Astrocyte of the cerebellum (primary cell): ENCODE measurements at regions not wholly inside any gene's neighbourhood (a gene's known extent, or its start where the extent isn't known, plus 50 kb on each side); places are given as distances from the start of the nearest gene placed in this dataset.

Experiments
- DNase-seq: peaks from one replicate; pipeline ENCODE4 v3.0.0-alpha.2; 2011; ENCODE audit warnings: low read depth
- H3K4me3 ChIP-seq: 2 replicates; pipeline ENCODE4 v1.5.1; 2011; ENCODE audit warnings: mild to moderate bottlenecking, low read depth, low read length, moderate library complexity
- in situ Hi-C: cut with HindIII; loops from 2 replicates; pipeline ENCODE4 v1.10.0; 2017; ENCODE audit warnings: low sequenced_read_pairs
- TF ChIP-seq, protein P1 (sequence below): IDR thresholded peaks from 2 replicates; pipeline ENCODE4 v1.5.1; 2012; ENCODE audit warnings: low read length, low read depth, moderate library complexity, mild to moderate bottlenecking; ENCODE audit errors: missing control alignments

DNA sequence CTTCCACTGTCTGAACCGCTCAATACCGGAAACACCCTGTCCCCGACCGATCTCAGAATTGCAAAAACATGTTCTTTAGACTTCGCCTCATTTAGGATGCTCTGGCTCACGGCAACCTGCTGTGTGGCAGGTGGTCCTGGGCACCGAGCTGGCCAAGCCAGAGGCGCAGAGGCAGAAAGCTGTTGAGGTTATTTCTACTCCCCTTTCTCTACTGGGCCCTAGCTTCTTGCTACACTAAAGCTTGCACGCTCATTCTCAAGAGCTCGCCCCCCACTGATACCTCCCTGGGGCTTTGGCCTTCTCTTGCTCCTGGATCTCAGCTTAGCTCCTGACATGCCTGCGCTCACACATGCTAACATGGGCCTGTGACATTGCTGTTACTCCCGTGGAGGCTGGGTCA, 417.4 kb downstream of the LPIN1 start:
- in situ Hi-C loops, result loop anchor here (25.0 kb wide), 1 partner anchor 302 kb away; no protein-coding TSS in a partner anchor
- no peak overlapping the region for H3K4me3 ChIP-seq
- TF ChIP-seq, protein P1, sequence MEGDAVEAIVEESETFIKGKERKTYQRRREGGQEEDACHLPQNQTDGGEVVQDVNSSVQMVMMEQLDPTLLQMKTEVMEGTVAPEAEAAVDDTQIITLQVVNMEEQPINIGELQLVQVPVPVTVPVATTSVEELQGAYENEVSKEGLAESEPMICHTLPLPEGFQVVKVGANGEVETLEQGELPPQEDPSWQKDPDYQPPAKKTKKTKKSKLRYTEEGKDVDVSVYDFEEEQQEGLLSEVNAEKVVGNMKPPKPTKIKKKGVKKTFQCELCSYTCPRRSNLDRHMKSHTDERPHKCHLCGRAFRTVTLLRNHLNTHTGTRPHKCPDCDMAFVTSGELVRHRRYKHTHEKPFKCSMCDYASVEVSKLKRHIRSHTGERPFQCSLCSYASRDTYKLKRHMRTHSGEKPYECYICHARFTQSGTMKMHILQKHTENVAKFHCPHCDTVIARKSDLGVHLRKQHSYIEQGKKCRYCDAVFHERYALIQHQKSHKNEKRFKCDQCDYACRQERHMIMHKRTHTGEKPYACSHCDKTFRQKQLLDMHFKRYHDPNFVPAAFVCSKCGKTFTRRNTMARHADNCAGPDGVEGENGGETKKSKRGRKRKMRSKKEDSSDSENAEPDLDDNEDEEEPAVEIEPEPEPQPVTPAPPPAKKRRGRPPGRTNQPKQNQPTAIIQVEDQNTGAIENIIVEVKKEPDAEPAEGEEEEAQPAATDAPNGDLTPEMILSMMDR, result no peak
- DNase-seq, result no peak

DNA sequence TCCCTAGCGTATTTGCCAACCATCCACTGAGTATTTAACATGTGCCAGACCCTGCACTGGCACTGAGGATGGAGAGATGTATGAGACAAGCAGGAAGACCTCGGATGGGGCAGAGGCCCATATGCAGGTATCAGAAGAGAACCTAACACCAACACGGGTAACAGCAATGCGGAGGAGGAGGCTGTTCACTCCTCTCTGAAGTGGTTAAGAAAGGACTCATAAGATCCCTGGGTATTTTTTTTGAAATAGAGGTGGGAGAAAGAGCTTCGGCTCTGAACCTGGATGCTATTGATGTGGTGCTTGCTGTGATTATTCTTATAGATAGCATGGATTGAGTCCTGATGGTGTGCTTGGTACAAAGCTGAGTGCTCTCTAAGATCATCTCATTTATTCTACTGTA, 418.3 kb downstream of the LPIN1 start:
- no peak for DNase-seq
- in situ Hi-C loops, result loop anchor here (25.0 kb wide), 1 partner anchor 302 kb away; no protein-coding TSS in a partner anchor
- TF ChIP-seq, protein P1, result no peak
- H3K4me3 ChIP-seq, result no peak overlapping the region

DNA sequence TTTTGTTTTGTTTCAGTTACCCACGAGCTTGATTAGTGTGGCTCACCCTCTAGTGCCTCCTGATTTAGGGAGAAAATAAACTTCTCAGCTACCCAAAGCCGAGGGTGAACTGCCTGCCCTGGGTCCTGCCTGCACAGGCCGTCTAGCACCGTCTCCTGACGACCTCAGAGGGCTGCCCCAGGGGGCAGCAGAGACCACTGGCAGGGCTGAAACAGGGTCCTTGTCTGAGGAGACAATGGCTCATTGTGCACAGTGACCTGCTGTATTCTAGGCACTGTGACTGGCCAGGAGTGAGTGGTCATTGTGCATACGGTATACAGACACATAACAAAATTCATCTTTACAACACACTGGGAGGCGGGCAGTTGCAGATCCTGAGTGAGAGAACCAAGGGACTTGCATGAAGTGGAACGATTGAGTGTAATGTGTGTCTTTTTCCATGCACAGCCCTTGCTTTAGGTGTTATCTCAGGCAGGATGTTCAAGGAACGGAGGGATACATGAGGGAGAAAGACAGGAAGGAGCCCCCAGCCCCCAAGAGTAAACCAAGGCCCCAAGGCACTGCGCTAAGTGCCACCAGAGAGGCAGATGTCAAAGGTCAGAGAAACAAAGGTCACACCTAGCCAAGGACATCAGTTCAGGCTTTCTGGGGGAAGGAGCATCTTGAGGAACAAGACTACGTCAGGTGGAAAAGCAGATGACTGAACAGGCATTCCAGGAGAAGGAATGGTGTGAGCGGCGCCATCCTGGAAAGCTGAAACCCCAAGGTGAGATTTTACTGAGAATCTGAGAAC, 421.3 kb downstream of the LPIN1 start:
- DNase-seq, result no peak
- TF ChIP-seq, protein P1, result no peak
- in situ Hi-C loops, result loop anchor here (25.0 kb wide), 1 partner anchor 305 kb away; no protein-coding TSS in a partner anchor
- no peak overlapping the region for H3K4me3 ChIP-seq

DNA sequence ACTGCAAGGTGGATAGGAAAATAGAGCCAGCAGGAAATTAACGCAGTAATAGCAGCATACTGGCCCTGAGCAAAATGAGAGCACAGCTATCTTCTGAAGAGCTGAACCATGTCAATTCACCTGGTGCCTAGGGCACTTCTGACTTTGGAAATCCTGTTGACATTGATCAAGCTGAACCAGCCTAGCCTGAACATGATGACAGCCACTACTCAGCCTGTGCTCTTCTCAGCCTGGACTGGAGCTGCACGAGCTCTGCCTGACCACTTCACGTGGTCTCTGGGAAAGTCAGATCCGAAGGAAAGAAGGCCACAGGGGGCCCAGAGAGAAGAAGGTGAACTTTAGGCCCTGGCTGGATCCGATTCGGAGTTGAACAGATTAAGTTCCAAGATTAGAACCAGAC, 421.9 kb downstream of the LPIN1 start:
- in situ Hi-C loops, result loop anchor here (25.0 kb wide), 1 partner anchor 306 kb away; no protein-coding TSS in a partner anchor
- no peak for DNase-seq
- no peak overlapping the region for H3K4me3 ChIP-seq
- TF ChIP-seq, protein P1, result no peak

DNA sequence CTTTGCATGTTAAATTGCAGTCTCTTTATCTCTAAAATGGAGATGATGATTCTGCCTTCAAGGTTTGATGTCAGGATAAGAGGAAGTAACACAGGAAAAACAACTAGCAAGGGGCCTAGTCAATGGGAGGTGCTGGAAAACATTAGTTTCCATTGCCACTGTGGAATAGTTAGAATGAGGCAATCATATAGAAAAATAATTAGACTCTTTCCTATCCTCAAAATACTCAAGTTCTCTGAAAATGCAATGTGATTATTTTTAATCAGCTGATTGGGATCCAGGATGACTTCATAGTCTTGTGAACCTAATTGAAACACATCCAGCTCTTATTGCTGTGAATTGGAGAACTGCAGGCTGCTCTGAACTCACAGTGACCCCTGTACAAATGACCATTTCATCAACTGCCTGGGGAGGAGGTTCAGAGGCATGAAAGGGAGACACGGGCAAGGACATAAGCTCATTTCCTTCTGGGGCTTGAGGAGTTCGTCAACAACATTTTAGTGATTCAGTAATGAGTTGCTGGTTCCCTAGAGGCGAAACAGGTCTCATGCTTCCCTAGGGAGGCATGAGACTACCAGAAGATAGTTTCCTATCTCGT, 422.5 kb downstream of the LPIN1 start:
- in situ Hi-C loops, result loop anchor here (25.0 kb wide), 1 partner anchor 307 kb away; no protein-coding TSS in a partner anchor
- TF ChIP-seq, protein P1, result no peak
- H3K4me3 ChIP-seq, result no peak overlapping the region
- DNase-seq, result peak; percentile 87

DNA sequence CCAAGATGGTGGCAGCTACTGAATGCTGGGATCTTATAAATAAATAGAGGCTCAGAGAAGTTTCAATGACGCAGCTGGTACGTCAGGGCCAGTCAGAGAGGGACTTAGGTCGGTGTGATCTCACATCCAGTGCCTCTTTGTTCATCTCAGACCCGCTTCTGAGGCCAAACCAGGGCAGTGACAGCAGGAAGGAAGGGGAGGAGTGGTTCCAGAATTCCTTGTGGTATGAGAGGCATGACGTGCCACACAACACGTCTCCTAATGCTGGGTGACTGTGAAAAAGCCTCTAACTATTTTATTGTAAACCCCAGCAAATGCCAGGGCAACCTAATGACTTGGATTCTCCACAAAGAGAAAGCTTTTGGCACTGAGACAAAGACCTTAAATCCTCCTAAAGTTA, 423.3 kb downstream of the LPIN1 start:
- in situ Hi-C loops, result loop anchor here (25.0 kb wide), 1 partner anchor 307 kb away; no protein-coding TSS in a partner anchor
- H3K4me3 ChIP-seq, result no peak overlapping the region
- TF ChIP-seq, protein P1, result no peak
- peak; percentile 60 for DNase-seq
